PC-3 (cell line): ENCODE measurements at regions not wholly inside any gene's neighbourhood (a gene's known extent, or its start where the extent isn't known, plus 50 kb on each side); places are given as distances from the start of the nearest gene placed in this dataset.

Source experiments
- EZH2 ChIP-seq: fragments of 300-600 bp; sonication (generic); IDR thresholded peaks from one replicate; pipeline ENCODE4 v1.6.1; 2017; ENCODE audit warnings: antibody characterized with exemption, mild to moderate bottlenecking, low read length; ENCODE audit not compliant: unreplicated experiment
- EZH2phosphoT487 ChIP-seq: fragments of 300-600 bp; sonication (generic); IDR thresholded peaks from 2 replicates; pipeline ENCODE4 v1.6.1; 2018; ENCODE audit warnings: mild to moderate bottlenecking, antibody characterized with exemption, low read length, borderline replicate concordance
- TF ChIP-seq, protein P1 (sequence below): fragments of 300-600 bp; sonication (generic); conservative IDR thresholded peaks from 2 replicates; pipeline ENCODE4 v1.5.1; 2017; ENCODE audit warnings: antibody characterized with exemption, low read depth, mild to moderate bottlenecking, low read length

DNA sequence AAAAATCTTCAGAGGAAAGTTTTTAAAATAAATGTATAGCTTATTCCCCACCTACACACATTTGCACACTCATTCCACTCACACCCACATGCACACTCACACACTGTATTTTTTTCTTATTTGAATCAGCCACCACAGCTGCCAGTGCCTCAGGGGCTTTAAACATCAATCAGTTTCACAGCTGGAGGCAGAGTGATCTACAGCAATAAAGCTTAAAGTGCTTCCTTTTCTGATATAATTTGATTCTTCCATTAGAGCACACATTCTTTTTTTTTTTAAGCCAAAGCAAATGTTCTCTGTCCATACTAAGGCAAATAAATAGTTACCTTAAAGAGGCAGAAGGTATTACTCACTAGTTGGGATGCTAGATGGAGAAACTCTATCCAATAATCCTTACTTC, 498.8 kb upstream of the POU3F2 start:
- TF ChIP-seq, protein P1, sequence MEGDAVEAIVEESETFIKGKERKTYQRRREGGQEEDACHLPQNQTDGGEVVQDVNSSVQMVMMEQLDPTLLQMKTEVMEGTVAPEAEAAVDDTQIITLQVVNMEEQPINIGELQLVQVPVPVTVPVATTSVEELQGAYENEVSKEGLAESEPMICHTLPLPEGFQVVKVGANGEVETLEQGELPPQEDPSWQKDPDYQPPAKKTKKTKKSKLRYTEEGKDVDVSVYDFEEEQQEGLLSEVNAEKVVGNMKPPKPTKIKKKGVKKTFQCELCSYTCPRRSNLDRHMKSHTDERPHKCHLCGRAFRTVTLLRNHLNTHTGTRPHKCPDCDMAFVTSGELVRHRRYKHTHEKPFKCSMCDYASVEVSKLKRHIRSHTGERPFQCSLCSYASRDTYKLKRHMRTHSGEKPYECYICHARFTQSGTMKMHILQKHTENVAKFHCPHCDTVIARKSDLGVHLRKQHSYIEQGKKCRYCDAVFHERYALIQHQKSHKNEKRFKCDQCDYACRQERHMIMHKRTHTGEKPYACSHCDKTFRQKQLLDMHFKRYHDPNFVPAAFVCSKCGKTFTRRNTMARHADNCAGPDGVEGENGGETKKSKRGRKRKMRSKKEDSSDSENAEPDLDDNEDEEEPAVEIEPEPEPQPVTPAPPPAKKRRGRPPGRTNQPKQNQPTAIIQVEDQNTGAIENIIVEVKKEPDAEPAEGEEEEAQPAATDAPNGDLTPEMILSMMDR: no peak
- TF ChIP-seq EZH2 (no peak), EZH2phosphoT487 (no peak)
